ENCODE measurements at regions not wholly inside any gene's neighbourhood (a gene's known extent, or its start where the extent isn't known, plus 50 kb on each side); places are given as distances from the start of the nearest gene placed in this dataset.

DNA sequence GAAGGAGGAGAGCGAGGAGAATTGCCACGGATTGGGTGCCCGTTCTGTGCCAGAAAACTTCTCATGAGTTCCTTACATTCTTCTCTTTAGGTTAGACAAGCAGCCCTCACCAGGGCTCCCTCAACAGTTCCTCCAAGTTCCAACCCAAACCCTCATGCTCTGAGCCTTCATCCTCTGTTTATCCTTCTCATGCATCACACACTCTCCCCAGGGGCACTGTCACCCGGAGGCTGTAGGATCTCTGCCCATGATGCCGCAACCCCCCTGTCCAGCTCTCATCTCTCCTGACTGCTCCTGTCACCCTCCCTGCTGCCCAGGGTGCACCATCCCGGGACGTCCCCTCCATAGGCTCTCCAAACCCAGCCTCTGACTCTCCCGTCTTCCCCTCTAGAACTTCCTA is 99.4 kb upstream of the MYCN start:
- TF ChIP-seq CTCF (conservative IDR thresholded peaks at IDR 0.05; ENCODE audit: low read length): no peak
- H3K4me3 ChIP-seq (ENCODE audit: low read length): no peak overlapping the region
- no peak for DNase-seq (ENCODE audit: low read depth)

DNA sequence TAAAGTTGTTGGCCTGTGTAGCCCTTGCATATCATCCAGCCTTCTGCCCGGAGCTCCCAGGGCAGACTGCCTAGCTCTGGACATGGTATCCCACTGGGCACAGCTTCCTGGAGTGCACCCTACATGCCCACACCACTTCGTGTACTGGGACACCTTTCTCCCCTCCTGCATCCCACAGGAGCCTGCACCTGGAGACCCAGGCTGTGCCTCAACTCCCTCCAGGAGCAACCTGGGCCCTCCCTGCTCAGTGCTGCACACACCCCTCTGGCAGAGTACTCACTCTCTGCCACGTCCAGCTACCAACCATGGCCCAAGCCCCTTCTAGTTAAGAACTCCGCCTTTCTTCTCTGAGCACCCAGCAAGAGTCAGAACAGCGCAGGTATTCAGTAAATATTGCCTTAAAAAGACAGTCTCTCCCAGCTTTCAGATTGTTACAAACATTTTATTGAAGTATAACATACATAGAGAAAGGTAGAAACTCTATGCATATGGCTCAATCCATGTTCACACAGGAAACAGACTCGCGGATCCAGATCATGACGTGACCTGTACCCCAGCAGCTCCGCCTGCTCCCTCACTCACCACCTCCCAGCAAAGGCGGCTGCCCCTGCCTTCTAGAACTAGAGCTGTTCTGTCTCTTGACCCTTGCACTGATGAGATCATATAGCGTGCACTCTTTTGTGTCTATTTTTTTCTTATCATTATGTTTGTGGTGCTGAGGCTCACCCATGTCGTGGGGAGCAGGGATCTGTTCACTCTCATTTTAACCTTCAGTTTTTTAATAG is 98.4 kb upstream of the MYCN start:
- no peak for DNase-seq (ENCODE audit: low read depth)
- TF ChIP-seq CTCF (conservative IDR thresholded peaks at IDR 0.05; ENCODE audit: low read length): no peak
- H3K4me3 ChIP-seq (ENCODE audit: low read length): no peak overlapping the region

GRCh38 chr2:15842758-15843666 is 97.3 kb upstream of the MYCN start:
- no peak for DNase-seq (ENCODE audit: low read depth)
- H3K4me3 ChIP-seq (ENCODE audit: low read length): no peak overlapping the region
- TF ChIP-seq CTCF (conservative IDR thresholded peaks at IDR 0.05; ENCODE audit: low read length): no peak

GRCh38 chr2:15844211-15844801 is 96.0 kb upstream of the MYCN start:
- no peak for DNase-seq (ENCODE audit: low read depth)
- TF ChIP-seq CTCF (conservative IDR thresholded peaks at IDR 0.05; ENCODE audit: low read length): no peak

GRCh38 chr2:15845294-15845693 is 95.1 kb upstream of the MYCN start:
- TF ChIP-seq CTCF (conservative IDR thresholded peaks at IDR 0.05; ENCODE audit: low read length): no peak
- no peak overlapping the region for H3K4me3 ChIP-seq (ENCODE audit: low read length)
- no peak for DNase-seq (ENCODE audit: low read depth)

More at GRCh38 chr2:15844211-15844801, 96.0 kb upstream of the MYCN start:
- H3K4me3 ChIP-seq (ENCODE audit: low read length): no peak overlapping the region

- no peak for TF ChIP-seq CTCF (conservative IDR thresholded peaks at IDR 0.05; ENCODE audit: low read length)
- DNase-seq (ENCODE audit: low read depth): no peak
- no peak overlapping the region for H3K4me3 ChIP-seq (ENCODE audit: low read length)
These were observed 94.5 kb upstream of the MYCN start for GRCh38 chr2:15845737-15846405.

Measured in AG10803 (cell line).